HCT116 (cell line): ENCODE measurements at regions not wholly inside any gene's neighbourhood (a gene's known extent, or its start where the extent isn't known, plus 50 kb on each side); places are given as distances from the start of the nearest gene placed in this dataset.

Experiments
- ATAC-seq: fragments of 200-7000 bp; cut with Tn5 transposase; 2 replicates; pipeline ENCODE4 v1.9.1; 2020; ENCODE audit warnings: mild to moderate bottlenecking, moderate library complexity
- BruUV-seq: library from RNA; stranded (reverse); fragments of 400-500 nt; replicated peaks from 2 replicates; lab custom pipeline; 2021; lab: Mats Ljungman, UMichigan
- CTCF ChIA-PET: fragments of 300-600 bp; sonication (Branson Sonifier 250); formaldehyde crosslinking; loops from one replicate; lab custom pipeline; 2021; ENCODE audit warnings: antibody characterized with exemption; lab: Charles Lee
- POLR2A ChIA-PET: fragments of 300-600, 350-600 bp; sonication (Branson Sonifier 250); formaldehyde crosslinking; loops from one replicate; lab custom pipeline; 2021; ENCODE audit warnings: antibody characterized with exemption; lab: Charles Lee
- RAD21 ChIA-PET, 2 experiments: fragments of 300-600 bp; sonication (Branson Sonifier 250); formaldehyde crosslinking; loops; one replicate each; lab custom pipeline; 2023; ENCODE audit warnings: low total read pairs in 2 of 2; ENCODE audit not compliant: uncharacterized antibody in 2 of 2, unreplicated experiment in 2 of 2, low non-redundant PET in 1 of 2; lab: Charles Lee
- DNase-seq: peaks from one replicate; pipeline ENCODE4 v3.0.0-alpha.2; 2010; ENCODE audit warnings: low read depth, low spot score
- H2AFZ ChIP-seq: fragments of 200-600 bp; shearing (Covaris generic), sonication (generic); 2 replicates; pipeline ENCODE4 v1.6.1; 2017; ENCODE audit warnings: low read depth, mixed run types, mixed read lengths, antibody characterized with exemption, low read length; ENCODE audit not compliant: poor library complexity, severe bottlenecking
- H3K27ac ChIP-seq: 2 replicates; pipeline ENCODE4 v1.5.1; 2012; ENCODE audit warnings: low read depth, low read length
- H3K27me3 ChIP-seq: fragments of 200-600 bp; sonication (generic); 2 replicates; pipeline ENCODE4 v1.6.1; 2016; ENCODE audit warnings: mixed run types, low read length, mixed read lengths; ENCODE audit not compliant: insufficient read depth
- H3K36me3 ChIP-seq, 2 experiments: fragments of 200-500 bp in 1 of 2; fragments of 200-600 bp in 1 of 2; sonication (Bioruptor generic) in 1 of 2; sonication (generic) in 1 of 2; 2 replicates each; pipeline versions ENCODE4 v1.5.1 to v1.6.1; 2014 to 2016; ENCODE audit warnings: low read length in 2 of 2, inconsistent platforms in 1 of 2, mixed read lengths in 1 of 2, mixed run types in 1 of 2; ENCODE audit not compliant: insufficient read depth in 2 of 2, control insufficient read depth in 1 of 2
- H3K4me1 ChIP-seq, 2 experiments: fragments of 200-600 bp in 1 of 2; sonication (generic) in 1 of 2; 2 replicates each; pipeline versions ENCODE4 v1.5.1 to v1.6.1; 2012 to 2017; ENCODE audit warnings: low read length in 2 of 2, inconsistent platforms in 1 of 2, mild to moderate bottlenecking in 1 of 2, mixed read lengths in 1 of 2, mixed run types in 1 of 2, moderate library complexity in 1 of 2; ENCODE audit not compliant: insufficient read depth in 2 of 2, control insufficient read depth in 1 of 2
- H3K4me2 ChIP-seq: fragments of 200-600 bp; sonication (generic); 2 replicates; pipeline ENCODE4 v1.6.1; 2017; ENCODE audit warnings: mixed run types, low read length, mixed read lengths
- H3K4me3 ChIP-seq, 2 experiments: fragments of 200-600 bp in 1 of 2; sonication (generic) in 1 of 2; replicated peaks in 1 of 2; 2 replicates each; pipeline ENCODE4 v1.5.1; 2011 to 2016; ENCODE audit warnings: low read length in 2 of 2, control low read depth in 1 of 2, low read depth in 1 of 2, mild to moderate bottlenecking in 1 of 2, mixed read lengths in 1 of 2, mixed run types in 1 of 2
- H3K79me2 ChIP-seq: fragments of 200-600 bp; sonication (generic); 2 replicates; pipeline ENCODE4 v1.6.1; 2017; ENCODE audit warnings: mild to moderate bottlenecking, mixed run types, low read length, moderate library complexity, mixed read lengths; ENCODE audit not compliant: insufficient read depth
- H3K9ac ChIP-seq: fragments of 200-600 bp; sonication (generic); 2 replicates; pipeline ENCODE4 v1.6.1; 2016; ENCODE audit warnings: low read length, mixed read lengths
- H3K9me2 ChIP-seq: fragments of 200-600 bp; sonication (generic), shearing (Covaris generic); 2 replicates; pipeline ENCODE4 v1.6.1; 2017; ENCODE audit warnings: mixed run types, mild to moderate bottlenecking, moderate library complexity; ENCODE audit not compliant: insufficient read depth
- H3K9me3 ChIP-seq, 2 experiments: fragments of 200-500 bp in 1 of 2; fragments of 200-600 bp in 1 of 2; sonication (Bioruptor generic) in 1 of 2; sonication (generic) in 1 of 2; 2 replicates each; pipeline ENCODE4 v1.6.1; 2014 to 2017; ENCODE audit warnings: low read length in 2 of 2, mixed read lengths in 2 of 2, inconsistent platforms in 1 of 2, low read depth in 1 of 2, mild to moderate bottlenecking in 1 of 2, mixed run types in 1 of 2, moderate library complexity in 1 of 2; ENCODE audit not compliant: control insufficient read depth in 1 of 2, insufficient read depth in 1 of 2
- H4K20me1 ChIP-seq: fragments of 200-600 bp; sonication (generic), shearing (Covaris generic); 2 replicates; pipeline ENCODE4 v1.6.1; 2017; ENCODE audit warnings: mixed run types, mild to moderate bottlenecking, moderate library complexity; ENCODE audit not compliant: insufficient read depth
- EGR1 ChIP-seq: IDR thresholded peaks from 2 replicates; pipeline ENCODE4 v1.6.1; 2012; ENCODE audit warnings: low read depth
- EZH2 ChIP-seq: fragments of 200-600 bp; sonication (generic); IDR thresholded peaks from 2 replicates; pipeline ENCODE4 v1.6.1; 2017; ENCODE audit warnings: antibody characterized with exemption, mixed run types
- EZH2phosphoT487 ChIP-seq: fragments of 200-600 bp; IDR thresholded peaks from 2 replicates; pipeline ENCODE4 v1.6.1; 2018; ENCODE audit warnings: antibody characterized with exemption, borderline replicate concordance
- JUND ChIP-seq: IDR thresholded peaks from 2 replicates; pipeline ENCODE4 v1.6.1; 2012
- POLR2A ChIP-seq: IDR thresholded peaks from 2 replicates; pipeline ENCODE4 v1.7.0; 2011; ENCODE audit warnings: borderline replicate concordance; ENCODE audit not compliant: insufficient read depth, insufficient read length; ENCODE audit errors: extremely low read depth
- SIN3A ChIP-seq: IDR thresholded peaks from 2 replicates; pipeline ENCODE4 v1.6.1; 2012; ENCODE audit warnings: low read depth
- TCF7L2 ChIP-seq: IDR thresholded peaks from 2 replicates; pipeline ENCODE4 v1.7.0; 2011; ENCODE audit warnings: borderline replicate concordance, inconsistent platforms; ENCODE audit not compliant: insufficient read depth, insufficient read length; ENCODE audit errors: extremely low read depth
- YY1 ChIP-seq: IDR thresholded peaks from 2 replicates; pipeline ENCODE4 v1.6.1; 2011; ENCODE audit warnings: low read length, low read depth, moderate library complexity, mild to moderate bottlenecking; ENCODE audit not compliant: insufficient replicate concordance; ENCODE audit errors: extremely low read depth
- ZFX ChIP-seq: fragments of 450-650 bp; IDR thresholded peaks from 2 replicates; pipeline ENCODE4 v1.6.1; 2017
- ZNF274 ChIP-seq: fragments of 200-500 bp; sonication (Bioruptor generic); IDR thresholded peaks from 2 replicates; pipeline ENCODE4 v1.6.1; 2014; ENCODE audit warnings: mild to moderate bottlenecking, low read depth, low read length, inconsistent platforms
- intact Hi-C: fragments of 100-400 bp; cut with micrococcal nuclease; formaldehyde crosslinking; loops from 2 replicates; pipeline ENCODE4 v1.10.0; 2022
- TF ChIP-seq, protein P1 (sequence below): IDR thresholded peaks from 2 replicates; pipeline ENCODE4 v1.6.1; 2011; ENCODE audit warnings: mild to moderate bottlenecking, low read length, moderate library complexity; ENCODE audit not compliant: insufficient replicate concordance; ENCODE audit errors: extremely low read depth
- TF ChIP-seq, protein P2 (sequence below): IDR thresholded peaks from 2 replicates; pipeline ENCODE4 v1.6.1; 2012
- TF ChIP-seq, protein P3 (sequence below), 3 experiments: fragments of 200-600 bp in 1 of 3; sonication (generic) in 1 of 3; IDR thresholded peaks in 2 of 3; conservative IDR thresholded peaks in 1 of 3; 2 replicates each; pipeline ENCODE4 v1.5.1; 2012 to 2017; ENCODE audit warnings: low read depth in 2 of 3, low read length in 2 of 3, antibody characterized with exemption in 1 of 3, borderline replicate concordance in 1 of 3, control low read depth in 1 of 3, mild to moderate bottlenecking in 1 of 3, mixed read lengths in 1 of 3, mixed run types in 1 of 3, moderate library complexity in 1 of 3; ENCODE audit not compliant: insufficient read depth in 1 of 3
- TF ChIP-seq, protein P4 (sequence below): IDR thresholded peaks from 2 replicates; pipeline ENCODE4 v1.6.1; 2012

DNA sequence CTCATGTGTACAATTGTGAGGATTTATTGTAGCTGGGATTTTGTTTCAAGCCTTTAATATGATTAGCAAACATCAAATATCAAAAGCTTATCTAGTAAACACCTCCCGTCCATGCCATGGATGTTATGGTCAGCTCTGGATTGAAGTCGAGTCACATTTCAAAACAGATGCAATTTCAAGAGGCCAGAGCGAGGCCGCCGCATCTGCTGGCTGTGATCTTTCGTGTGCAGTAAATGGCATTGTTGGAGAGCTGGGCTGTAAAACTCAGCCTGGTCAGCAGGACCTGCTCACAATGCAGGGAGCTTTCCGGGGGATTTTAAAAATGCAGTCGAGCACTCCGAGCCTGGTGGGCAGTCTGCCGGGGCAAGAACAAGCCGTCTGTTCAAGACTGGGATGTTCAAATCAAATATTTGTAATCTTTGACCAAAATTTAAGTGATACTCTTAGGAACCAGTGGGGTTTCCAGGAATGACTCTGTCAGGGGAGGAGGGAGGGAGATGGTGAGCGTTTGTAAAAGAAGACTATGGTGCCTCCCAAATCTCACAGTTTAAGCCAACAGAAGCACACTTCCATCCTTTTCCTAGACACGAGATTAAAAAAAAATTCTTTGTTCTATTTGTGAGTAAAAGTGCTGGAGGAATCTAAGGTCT, 97.6 kb downstream of the MYCN start (continued):
- no peak for TF ChIP-seq EZH2
- TF ChIP-seq, protein P1, sequence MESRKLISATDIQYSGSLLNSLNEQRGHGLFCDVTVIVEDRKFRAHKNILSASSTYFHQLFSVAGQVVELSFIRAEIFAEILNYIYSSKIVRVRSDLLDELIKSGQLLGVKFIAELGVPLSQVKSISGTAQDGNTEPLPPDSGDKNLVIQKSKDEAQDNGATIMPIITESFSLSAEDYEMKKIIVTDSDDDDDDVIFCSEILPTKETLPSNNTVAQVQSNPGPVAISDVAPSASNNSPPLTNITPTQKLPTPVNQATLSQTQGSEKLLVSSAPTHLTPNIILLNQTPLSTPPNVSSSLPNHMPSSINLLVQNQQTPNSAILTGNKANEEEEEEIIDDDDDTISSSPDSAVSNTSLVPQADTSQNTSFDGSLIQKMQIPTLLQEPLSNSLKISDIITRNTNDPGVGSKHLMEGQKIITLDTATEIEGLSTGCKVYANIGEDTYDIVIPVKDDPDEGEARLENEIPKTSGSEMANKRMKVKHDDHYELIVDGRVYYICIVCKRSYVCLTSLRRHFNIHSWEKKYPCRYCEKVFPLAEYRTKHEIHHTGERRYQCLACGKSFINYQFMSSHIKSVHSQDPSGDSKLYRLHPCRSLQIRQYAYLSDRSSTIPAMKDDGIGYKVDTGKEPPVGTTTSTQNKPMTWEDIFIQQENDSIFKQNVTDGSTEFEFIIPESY = no peak

DNA sequence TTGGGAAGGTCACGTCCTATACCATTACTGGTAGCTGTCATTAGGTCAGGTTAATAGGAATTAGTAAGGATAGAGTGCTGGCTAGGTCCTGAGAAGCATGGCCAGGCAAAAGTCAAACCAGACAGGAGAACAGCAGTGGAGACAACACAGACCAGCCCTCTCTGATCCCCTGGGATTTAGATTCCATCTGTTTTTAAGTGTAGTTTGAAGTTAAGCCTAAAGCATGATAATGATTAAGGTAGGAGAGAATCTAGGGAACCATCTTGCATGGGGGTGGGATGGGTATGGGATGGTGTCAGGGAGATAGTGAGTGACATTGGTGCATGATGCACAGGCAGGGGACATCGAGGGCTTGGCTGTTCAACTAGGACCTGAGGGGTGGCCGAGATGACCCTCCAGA, 96.6 kb downstream of the MYCN start:
- H3K36me3 ChIP-seq = no peaks in the 10 kb centered on the region
- no peak overlapping the region for H3K4me2 ChIP-seq
- POLR2A ChIA-PET = no interaction called here
- peaks cover 36% of the 10 kb centered on the region for H3K27me3 ChIP-seq
- CTCF ChIA-PET = no interaction called here
- no peaks in the 10 kb centered on the region for H3K9me2 ChIP-seq
- TF ChIP-seq, protein P2, sequence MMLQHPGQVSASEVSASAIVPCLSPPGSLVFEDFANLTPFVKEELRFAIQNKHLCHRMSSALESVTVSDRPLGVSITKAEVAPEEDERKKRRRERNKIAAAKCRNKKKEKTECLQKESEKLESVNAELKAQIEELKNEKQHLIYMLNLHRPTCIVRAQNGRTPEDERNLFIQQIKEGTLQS = no peak
- TF ChIP-seq TCF7L2 (no peak), ZFX (no peak), ZNF274 (no peak), YY1 (no peak), JUND (no peak), POLR2A (no peak), EZH2phosphoT487 (no peak), EGR1 (no peak), SIN3A (no peak)
- TF ChIP-seq, protein P3, sequence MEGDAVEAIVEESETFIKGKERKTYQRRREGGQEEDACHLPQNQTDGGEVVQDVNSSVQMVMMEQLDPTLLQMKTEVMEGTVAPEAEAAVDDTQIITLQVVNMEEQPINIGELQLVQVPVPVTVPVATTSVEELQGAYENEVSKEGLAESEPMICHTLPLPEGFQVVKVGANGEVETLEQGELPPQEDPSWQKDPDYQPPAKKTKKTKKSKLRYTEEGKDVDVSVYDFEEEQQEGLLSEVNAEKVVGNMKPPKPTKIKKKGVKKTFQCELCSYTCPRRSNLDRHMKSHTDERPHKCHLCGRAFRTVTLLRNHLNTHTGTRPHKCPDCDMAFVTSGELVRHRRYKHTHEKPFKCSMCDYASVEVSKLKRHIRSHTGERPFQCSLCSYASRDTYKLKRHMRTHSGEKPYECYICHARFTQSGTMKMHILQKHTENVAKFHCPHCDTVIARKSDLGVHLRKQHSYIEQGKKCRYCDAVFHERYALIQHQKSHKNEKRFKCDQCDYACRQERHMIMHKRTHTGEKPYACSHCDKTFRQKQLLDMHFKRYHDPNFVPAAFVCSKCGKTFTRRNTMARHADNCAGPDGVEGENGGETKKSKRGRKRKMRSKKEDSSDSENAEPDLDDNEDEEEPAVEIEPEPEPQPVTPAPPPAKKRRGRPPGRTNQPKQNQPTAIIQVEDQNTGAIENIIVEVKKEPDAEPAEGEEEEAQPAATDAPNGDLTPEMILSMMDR (IDR thresholded peaks at IDR 0.05 in 2 of 3, conservative IDR thresholded peaks at IDR 0.05 in 1 of 3; ENCODE audit: borderline replicate concordance in 1 of 3, insufficient read depth in 1 of 3, low read depth in 2 of 3, low read length in 2 of 3) = no peak
- TF ChIP-seq, protein P1 = no peak
- TF ChIP-seq, protein P4, sequence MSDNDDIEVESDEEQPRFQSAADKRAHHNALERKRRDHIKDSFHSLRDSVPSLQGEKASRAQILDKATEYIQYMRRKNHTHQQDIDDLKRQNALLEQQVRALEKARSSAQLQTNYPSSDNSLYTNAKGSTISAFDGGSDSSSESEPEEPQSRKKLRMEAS = no peak
- H3K9ac ChIP-seq = no peak overlapping the region
- no peak overlapping the region for H2AFZ ChIP-seq
- DNase-seq = no peak
- no peaks in the 10 kb centered on the region for H3K9me3 ChIP-seq
- intact Hi-C loops = no loop called here
- no peaks in the 10 kb centered on the region for H3K4me1 ChIP-seq
- no peak overlapping the region for H3K27ac ChIP-seq
- BruUV-seq = no TSS peak
- ATAC-seq = no peak
- no peaks in the 10 kb centered on the region for H4K20me1 ChIP-seq
- no peak overlapping the region for H3K4me3 ChIP-seq
- no peaks in the 10 kb centered on the region for H3K79me2 ChIP-seq
- RAD21 ChIA-PET = no interaction called here
